ENCODE measurements at regions not wholly inside any gene's neighbourhood (a gene's known extent, or its start where the extent isn't known, plus 50 kb on each side); places are given as distances from the start of the nearest gene placed in this dataset.

- TF ChIP-seq CTCF (IDR thresholded peaks at IDR 0.05; ENCODE audit: low read length): no peak
- TF ChIP-seq EZH2 (optimal IDR thresholded peaks at IDR 0.05; ENCODE audit: low read depth, low read length): no peak
- no peak for TF ChIP-seq EZH2phosphoT487 (IDR thresholded peaks at IDR 0.05; ENCODE audit: low read length)
Measured at GRCh38 chr22:48055827-48056226, 1293.4 kb downstream of the TBC1D22A start.

Data from MM.1S (cell line).